ELR (cell line): ENCODE measurements at regions not wholly inside any gene's neighbourhood (a gene's known extent, or its start where the extent isn't known, plus 50 kb on each side); places are given as distances from the start of the nearest gene placed in this dataset.
"Not testable (repeated sequence)": the region's sequence is repeated elsewhere in the genome, so short reads cannot be mapped to it uniquely, and the experiment has no call there.

Experiments used
- DNase-seq: peaks from one replicate; pipeline ENCODE4 v3.0.0-alpha.2; 2015; ENCODE audit warnings: low read depth

- DNase-seq, result no peak
These were observed 52.8 kb upstream of the IL1RAPL2 start for GRCh38 chrX:104513162-104513561.

- DNase-seq, result no peak
These were observed 55.2 kb upstream of the IL1RAPL2 start for GRCh38 chrX:104510801-104511200.

DNA sequence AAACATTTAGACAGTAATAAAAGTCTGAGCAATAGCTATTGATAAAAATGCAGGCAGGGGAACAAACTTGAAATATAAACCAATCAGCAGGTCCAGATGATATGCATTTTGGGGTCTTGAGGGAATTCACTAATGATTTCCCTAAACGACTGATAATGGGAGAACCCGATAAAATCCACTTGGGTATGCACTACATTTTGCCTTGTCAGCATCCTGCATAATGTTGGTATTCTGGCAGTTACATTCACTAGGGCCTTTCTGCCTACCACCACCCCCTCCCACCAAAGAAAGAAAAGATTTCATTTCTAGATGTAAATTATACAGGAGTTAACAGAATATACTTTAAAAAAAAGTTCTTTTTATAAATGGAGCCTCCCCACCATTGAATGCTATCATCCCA is 63.5 kb upstream of the IL1RAPL2 start:
- DNase-seq, result no peak

- DNase-seq, result no peak
These were observed 77.2 kb upstream of the IL1RAPL2 start for GRCh38 chrX:104488811-104489210.

- DNase-seq, result no peak
These were observed 79.3 kb upstream of the IL1RAPL2 start for GRCh38 chrX:104486691-104487090.

GRCh38 chrX:104482757-104483156 is 83.2 kb upstream of the IL1RAPL2 start:
- peak; percentile 1 for DNase-seq

GRCh38 chrX:104469771-104470170 is 96.2 kb upstream of the IL1RAPL2 start:
- DNase-seq, result no peak

DNA sequence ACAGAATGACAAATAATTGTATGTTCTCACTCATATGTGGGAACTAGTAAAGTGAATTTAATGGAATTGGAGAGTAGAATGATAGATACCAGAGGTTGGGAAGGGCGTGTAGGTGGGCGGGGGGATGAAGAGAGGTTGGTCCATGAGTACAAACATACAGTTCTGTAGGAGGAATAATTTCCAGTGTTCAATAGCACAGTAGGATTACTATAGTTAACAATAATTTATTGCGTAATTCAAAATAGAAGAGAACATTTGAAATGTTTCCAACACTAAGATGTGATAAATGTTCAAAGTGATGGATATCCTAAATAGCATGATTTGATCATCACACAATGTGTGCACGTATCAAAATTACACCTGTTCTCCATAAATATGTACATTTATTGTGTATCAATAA is 106.2 kb upstream of the IL1RAPL2 start:
- DNase-seq, result no peak

DNA sequence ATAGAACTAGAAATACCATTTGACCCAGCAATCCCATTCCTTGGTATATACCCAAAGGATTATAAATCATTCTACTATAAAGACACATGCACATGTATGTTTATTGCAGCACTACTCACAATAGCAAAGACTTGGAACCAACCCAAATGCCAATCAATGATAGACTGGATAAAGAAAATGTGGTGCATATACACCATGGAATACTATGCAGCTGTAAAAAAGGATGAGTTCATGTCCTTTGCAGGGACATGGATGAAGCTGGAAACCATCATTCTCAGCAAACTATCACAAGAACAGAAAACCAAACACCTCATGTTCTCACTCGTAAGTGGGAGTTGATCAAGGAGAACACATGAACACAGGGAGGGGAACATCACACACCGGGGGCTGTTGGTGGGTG is 108.9 kb upstream of the IL1RAPL2 start:
- not testable (repeated sequence) for DNase-seq

GRCh38 chrX:104450316-104450715 is 115.7 kb upstream of the IL1RAPL2 start:
- no peak for DNase-seq

GRCh38 chrX:104445591-104445990 is 120.4 kb upstream of the IL1RAPL2 start:
- no peak for DNase-seq

DNA sequence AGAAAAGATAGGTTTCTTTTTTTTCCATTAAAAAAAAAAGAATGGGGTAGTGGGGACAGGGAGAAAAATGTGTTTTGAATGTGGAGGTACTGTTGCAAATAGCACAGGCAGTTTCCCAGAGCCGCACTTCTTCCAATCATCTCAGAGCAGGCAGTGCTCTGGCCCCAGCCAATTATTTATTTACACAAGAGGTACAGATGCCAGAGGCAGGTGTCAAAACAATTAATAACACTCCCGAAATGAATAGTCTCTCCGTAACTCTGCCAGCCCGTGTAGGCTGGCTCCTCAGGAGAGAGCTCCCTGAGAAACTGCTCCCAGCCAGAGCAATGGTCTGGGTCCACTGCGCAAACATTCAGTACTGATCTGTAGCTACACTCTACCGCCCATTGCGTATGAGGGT is 130.8 kb upstream of the IL1RAPL2 start:
- DNase-seq, result no peak

DNA sequence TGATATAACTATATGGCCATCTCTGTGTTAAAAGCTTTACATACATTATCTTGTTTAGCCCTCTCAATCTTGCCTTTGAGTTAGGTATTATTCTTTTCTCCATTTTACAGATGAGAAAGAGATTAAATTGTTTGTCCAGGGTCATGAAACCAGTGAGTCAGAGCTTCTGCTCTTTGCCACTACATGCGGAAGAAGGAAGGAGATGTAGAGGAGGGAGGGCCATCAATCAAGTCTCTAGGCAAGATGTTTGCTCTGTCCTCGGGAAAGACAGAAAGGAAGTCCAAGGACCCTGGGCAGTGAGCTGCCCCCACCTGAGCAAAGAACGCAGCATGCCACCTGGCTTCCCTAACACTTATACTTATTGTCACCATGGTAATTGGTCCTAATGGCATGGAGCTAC is 133.7 kb upstream of the IL1RAPL2 start:
- no peak for DNase-seq

GRCh38 chrX:104430742-104431119 is 135.3 kb upstream of the IL1RAPL2 start:
- DNase-seq, result no peak

DNA sequence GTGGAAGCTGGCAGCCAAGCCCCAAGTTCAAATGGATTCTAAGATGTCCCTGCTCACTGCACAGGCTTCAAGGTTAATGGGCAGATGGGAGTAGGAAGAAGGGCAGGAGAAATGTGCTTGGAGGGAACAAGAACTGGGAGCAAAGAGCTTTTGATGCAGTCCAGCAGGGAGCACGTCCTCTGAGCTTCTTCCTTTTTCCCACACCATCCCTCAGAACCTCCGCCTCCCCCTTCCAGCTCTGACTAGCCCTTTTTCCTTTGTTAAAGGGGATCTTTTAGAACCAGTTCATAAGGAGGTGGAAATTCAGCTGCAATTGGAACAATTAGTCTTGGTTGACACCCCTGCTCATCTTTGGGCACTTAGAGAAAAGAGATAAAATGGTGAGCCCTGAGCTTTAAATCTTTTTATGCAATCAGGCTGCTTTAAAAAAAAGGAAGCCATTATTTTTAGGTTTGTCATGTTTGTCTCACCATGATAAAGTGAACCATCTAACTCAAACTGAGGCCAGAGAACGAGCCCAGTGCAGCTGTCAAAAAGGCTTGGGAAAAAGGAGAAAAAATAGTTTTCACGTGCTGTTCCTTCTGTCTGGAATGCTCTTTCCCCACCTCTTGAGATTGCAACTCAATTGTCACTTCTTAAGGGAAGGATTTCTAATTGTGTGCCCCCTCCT is 135.8 kb upstream of the IL1RAPL2 start:
- DNase-seq, result no peak

GRCh38 chrX:104428231-104428630 is 137.8 kb upstream of the IL1RAPL2 start:
- DNase-seq, result peak; percentile 48

GRCh38 chrX:104427693-104428092 is 138.3 kb upstream of the IL1RAPL2 start:
- no peak for DNase-seq

- no peak for DNase-seq
These were observed 138.9 kb upstream of the IL1RAPL2 start for GRCh38 chrX:104427073-104427472.

GRCh38 chrX:104420907-104421306 is 145.1 kb upstream of the IL1RAPL2 start:
- DNase-seq, result no peak

DNA sequence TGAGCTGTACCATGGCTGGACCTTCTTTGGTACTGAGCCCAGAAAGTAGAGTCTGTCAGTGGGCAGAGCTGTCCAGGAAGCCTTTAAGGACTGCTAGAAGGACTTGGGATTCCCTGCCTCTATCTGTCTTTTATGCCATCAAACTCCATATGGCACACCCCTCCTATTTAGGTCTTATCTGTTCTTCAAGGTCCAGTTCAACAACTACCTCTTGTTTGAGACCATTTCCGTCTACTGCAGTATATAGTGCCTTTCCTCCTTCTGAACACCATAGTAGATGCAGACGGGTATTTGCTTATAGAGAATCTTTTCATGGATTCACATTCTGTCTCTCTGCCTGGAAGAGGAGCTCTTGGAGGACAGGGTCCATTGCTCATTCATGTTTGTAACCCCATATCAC is 146.1 kb upstream of the IL1RAPL2 start:
- DNase-seq, result no peak

GRCh38 chrX:104419211-104419610 is 146.8 kb upstream of the IL1RAPL2 start:
- DNase-seq, result peak; percentile 9

GRCh38 chrX:104411800-104412199 is 154.2 kb upstream of the IL1RAPL2 start:
- no peak for DNase-seq

DNA sequence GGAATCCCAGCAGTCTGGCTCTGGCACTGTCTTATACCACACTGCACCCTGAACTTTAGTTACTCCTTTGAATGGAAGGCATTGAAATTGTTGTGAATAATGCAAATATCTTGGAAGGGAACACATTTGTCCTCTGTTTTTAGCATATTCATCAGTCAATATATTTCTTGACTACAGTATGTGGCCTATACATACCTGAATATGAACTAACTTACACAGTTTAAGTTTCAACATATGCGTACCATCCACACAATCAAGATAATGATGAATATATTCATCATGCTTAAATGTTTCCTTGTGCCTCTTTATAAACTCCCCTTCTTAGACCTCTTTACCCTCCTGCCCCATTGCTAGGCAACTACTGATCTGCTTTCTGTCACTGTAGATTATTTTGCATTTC is 145.7 kb upstream of the ESX1 start:
- no peak for DNase-seq

- DNase-seq, result no peak
These were observed 137.6 kb upstream of the ESX1 start for GRCh38 chrX:104392350-104392749.

GRCh38 chrX:104391906-104392305 is 137.2 kb upstream of the ESX1 start:
- no peak for DNase-seq
